KG1 (cell line): ENCODE measurements at regions not wholly inside any gene's neighbourhood (a gene's known extent, or its start where the extent isn't known, plus 50 kb on each side); places are given as distances from the start of the nearest gene placed in this dataset.
"Not testable (repeated sequence)": the region's sequence is repeated elsewhere in the genome, so short reads cannot be mapped to it uniquely, and the experiment has no call there.

ENCODE experiments used
- DNase-seq: peaks from one replicate; lab custom pipeline; 2025; lab: John Stamatoyannopoulos, UW

DNA sequence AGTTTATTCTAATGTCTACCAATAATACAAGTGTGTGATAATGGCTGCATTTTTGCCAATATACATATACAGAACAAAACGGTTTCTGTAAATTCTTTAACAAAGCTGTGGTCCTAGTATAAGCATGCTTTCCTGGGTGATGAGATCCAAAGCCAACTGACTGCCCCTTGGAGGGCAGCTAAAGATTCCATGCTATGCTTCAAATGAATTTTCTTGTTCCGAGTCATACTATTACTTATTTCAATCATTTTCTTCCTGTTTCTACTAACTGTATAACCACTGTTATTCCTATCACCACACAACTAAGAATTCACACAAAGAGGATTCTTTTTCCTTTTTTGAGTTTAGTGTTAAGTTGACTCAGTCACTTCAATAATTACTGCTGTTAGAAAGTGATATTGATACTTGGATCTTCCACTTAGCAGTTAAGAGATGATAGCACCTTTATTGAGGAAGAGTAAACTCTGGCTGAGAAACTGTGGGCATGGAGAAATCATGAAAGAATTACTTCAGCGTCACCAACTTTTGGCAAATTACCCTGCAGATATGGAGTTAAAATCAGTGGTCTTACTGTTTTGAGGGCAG, 197.5 kb downstream of the ARL4A start:
- no peak for DNase-seq

- no peak for DNase-seq
Observed at GRCh38 chr7:12888717-12889116, 201.3 kb downstream of the ARL4A start.

- DNase-seq, result no peak
Observed at GRCh38 chr7:12889391-12889790, 202.0 kb downstream of the ARL4A start.

GRCh38 chr7:12890586-12890985, 203.2 kb downstream of the ARL4A start:
- DNase-seq, result no peak

DNA sequence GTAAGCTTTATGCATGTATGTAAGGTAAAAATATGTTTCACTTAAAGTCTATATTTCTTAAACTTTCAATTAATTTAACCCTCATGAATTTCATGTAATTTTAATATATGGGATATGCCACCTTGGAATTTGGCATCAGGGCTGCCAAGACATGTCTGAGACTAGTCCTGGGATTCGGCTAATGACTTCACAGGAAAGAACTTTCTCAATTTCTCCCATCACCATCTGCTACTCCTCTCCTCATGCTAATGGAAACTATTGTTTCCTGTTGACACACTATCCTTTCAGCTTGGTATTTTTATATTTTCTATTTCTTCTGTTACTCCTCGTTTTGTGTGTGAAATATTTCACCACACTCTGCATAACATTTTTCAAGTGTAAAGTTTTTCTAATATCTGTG, 205.9 kb downstream of the ARL4A start:
- no peak for DNase-seq

- no peak for DNase-seq
Observed at GRCh38 chr7:12895296-12895695, 207.9 kb downstream of the ARL4A start.

DNA sequence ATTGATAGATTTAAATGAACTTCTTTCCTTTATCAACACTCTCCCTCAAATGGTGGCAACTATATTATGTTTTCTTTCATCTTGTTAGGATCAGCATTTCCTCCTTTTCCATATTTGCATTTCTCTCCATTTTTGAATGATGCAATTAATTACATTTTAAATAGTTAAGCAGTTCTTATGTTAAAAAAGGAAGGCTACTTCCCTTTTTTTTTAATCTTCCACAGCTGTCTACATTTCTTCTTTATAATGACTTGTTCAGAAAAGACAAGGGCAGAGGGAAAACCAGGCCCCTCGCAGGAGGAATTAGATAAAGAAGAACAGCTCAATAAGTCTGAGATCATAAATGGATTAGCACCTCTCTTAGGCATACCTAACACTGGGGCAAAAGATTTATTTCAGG, 208.9 kb downstream of the ARL4A start:
- no peak for DNase-seq

GRCh38 chr7:12898004-12898403, 210.6 kb downstream of the ARL4A start:
- no peak for DNase-seq

GRCh38 chr7:12898620-12899019, 211.2 kb downstream of the ARL4A start:
- DNase-seq, result no peak

DNA sequence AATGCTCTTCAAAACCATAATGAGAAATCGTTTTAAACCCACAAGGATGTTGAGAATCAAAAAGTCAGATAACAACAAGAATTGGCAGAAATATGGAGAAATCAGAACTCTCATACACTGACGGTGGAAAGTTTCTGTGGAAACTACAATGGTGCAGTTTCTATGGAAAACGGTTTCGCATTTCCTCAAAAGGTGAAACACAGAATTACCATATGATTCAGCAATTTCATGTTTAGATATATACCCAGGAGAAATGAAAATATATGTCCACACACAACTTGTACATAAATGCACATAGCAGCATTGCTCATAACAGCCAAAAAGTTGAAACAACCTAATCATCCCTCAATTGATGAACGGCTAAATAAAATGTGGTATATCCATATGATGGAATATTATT, 218.2 kb downstream of the ARL4A start:
- DNase-seq, result no peak

DNA sequence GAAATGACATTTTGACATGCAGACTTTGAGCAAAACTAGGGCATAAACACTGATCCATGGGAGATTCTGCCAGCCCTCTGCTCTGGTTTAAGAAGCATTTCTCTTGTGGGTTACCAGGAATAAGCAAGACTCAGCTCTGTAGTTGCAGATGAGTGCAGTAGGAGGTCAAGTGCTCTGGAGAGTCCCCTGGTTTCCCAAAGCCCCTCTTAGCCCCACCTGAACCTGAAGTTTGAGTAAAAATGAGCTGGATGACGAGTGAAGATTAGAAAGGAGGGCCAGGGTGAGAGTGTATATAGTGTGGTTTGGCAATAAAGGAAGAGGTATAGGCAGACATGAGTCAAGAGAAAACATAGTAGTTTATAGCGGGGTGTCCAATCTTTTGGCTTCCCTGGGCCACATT, 220.3 kb downstream of the ARL4A start:
- DNase-seq, result no peak

DNA sequence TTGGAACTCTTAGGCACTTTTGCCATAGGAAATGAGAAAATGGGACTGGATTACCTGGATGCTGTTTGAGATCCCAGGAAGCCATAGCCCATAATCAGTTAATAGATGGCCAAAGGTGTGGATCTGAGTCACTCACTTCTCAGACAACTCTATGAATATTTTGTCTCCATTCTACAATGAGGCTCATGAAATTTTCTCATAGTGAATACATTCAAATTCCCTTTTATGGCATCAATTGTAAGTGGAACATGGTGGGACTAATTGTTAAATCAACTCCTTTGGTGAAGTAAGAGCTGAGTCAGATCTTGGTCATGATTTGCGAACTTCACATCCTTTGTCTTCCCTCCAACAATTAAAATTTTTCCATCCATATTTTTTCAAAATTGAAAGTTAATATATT, 222.1 kb downstream of the ARL4A start:
- no peak for DNase-seq

GRCh38 chr7:12911053-12911452, 223.6 kb downstream of the ARL4A start:
- no peak for DNase-seq

DNA sequence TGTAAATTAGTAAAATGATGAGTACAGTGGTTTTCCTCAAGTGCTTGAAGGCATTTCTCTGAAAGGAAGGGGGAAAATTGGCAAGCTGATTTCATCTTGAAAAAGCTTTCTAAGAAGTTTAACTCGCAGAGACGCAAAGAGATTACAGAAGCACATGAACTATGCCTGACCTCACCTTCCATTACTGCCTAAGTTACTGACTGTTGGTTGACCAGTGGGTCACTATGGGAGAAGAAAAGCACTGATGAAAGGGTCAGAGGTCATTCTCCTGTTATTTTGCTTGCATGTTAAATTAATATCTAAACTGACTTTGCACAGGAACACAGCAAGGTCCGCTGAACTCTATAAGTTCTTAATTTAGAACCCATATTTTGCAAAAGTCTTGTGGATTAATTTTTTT, 225.6 kb downstream of the ARL4A start:
- DNase-seq, result no peak

DNA sequence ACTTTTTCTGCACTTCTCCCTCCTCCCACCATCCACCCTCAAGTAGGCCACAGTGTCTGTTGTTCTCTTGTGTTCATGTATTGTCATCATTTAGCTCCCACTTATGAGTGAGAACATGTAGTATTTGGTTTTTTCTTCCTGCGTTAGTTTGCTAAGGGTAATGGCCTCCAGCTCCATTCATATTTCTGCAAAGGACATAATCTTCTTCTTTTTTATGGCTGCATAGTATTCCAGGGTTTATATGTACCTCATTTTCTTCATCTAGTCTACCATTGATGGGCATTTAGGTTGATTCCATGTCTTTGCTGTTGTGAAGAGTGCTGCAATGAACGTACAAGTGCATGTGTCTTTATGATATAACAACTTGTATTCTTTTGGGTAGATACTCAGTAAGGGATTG, 230.4 kb downstream of the ARL4A start:
- no peak for DNase-seq

GRCh38 chr7:12921751-12922345, 234.4 kb downstream of the ARL4A start:
- no peak for DNase-seq

GRCh38 chr7:12923971-12924370, 236.5 kb downstream of the ARL4A start:
- DNase-seq, result no peak

- DNase-seq, result no peak
Observed at GRCh38 chr7:12926206-12926605, 238.8 kb downstream of the ARL4A start.

DNA sequence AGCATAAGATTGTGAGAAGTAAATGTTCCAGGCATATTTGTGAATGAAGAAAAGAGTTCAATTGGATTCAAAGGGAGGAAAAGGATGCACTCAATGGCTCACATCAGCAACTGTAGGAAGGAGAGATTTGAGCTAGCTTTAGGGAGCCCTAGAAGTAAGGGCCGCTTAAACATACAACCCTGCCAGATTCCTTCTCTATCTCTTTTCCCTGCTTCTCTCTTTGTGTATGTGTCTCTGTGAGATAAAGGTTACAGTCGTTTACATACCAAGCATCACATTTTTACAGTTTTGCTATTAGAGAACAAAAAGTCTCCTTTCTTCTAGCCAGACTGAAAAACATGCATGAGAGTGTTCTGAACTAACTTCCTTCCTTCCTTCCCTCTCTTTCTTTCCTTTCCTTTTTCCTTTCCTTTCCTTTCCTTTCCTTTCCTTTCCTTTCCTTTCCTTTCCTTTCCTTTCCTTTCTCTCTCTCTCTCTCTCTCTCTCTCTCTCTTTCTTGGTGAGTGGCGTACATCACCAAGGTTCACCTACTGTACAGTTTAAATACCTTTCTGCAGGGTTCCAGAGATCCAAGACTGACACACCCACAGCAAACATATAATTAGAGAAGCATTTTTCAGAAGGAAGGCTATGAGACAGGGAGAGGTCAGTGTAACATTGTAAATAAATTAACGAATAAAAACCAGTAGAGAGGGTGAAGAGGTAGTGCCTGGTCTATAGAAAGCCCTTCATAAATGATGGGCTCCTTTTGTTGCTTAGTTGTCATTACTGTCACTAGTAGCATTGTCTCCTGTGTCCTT, 240.4 kb downstream of the ARL4A start:
- DNase-seq, result no peak

- DNase-seq, result no peak
Observed at GRCh38 chr7:12929476-12930140, 242.2 kb downstream of the ARL4A start.

GRCh38 chr7:12930534-12930933, 243.1 kb downstream of the ARL4A start:
- no peak for DNase-seq

DNA sequence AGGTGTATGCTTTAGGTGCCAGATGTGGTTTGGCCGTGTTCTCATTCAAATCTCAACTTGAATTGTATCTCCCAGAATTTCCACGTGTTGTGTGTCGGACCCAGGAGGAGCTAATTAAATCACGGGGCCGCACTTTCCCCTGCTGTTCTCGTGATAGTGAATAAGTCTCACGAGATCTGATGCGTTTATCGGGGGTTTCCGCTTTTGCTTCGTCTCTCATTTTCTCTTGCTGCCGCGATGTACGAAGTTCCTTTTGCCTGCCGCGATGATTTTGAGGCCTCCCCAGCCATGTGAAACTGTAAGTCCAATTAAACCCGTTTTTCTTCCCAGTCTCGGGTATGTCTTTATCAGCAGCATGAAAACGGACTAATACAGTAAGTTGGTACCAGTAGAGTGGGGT, 244.0 kb downstream of the ARL4A start:
- not testable (repeated sequence) for DNase-seq

GRCh38 chr7:12939694-12940093, 252.3 kb downstream of the ARL4A start:
- no peak for DNase-seq
